ENCODE measurements at regions not wholly inside any gene's neighbourhood (a gene's known extent, or its start where the extent isn't known, plus 50 kb on each side); places are given as distances from the start of the nearest gene placed in this dataset.

DNA sequence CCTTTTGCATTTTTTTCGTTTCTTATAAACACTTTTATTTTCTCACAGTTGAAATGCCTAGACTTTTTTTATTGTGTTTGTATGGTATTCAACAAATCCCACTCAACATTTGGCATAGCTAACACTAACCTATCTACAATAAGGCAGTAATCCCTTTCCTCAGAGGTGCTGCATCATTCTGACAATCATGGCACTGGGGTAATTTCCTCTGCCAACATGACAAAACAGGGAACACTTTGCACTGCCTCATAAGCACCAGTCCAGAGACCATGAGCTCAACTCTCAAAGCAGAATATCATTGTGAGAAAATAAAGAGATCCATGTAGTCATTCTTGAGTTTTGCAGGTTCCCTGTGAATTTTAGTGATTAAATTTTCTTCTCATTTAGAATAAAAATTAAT is 183.8 kb upstream of the INTU start:
- no peak for TF ChIP-seq ZNF274 (IDR thresholded peaks at IDR 0.05; ENCODE audit: low read depth, low read length)
- no peak for TF ChIP-seq YY1 (IDR thresholded peaks at IDR 0.05; ENCODE audit: insufficient read depth, insufficient read length)
- no peak for TF ChIP-seq SUZ12 (IDR thresholded peaks at IDR 0.05; ENCODE audit: extremely low read depth, insufficient read depth, insufficient read length)
